Small intestine (tissue), 7 donors: ENCODE measurements at regions not wholly inside any gene's neighbourhood (a gene's known extent, or its start where the extent isn't known, plus 50 kb on each side); places are given as distances from the start of the nearest gene placed in this dataset.
A peak's percentile ranks its signal among the peaks of the same experiment; 100 is the strongest.

Source experiments
- DNase-seq, 2 donors: peaks; one replicate each; pipeline versions ENCODE4 v3.0.0 to v3.0.0-alpha.2; 2013
- FAIRE-seq: peaks from 2 replicates; lab custom pipeline; 2012; peaks lifted over from hg19 to GRCh38; lab: Jason Lieb, UNC
- H3K27ac ChIP-seq, 3 donors: one replicate each; pipeline ENCODE4 v1.5.1; 2013; ENCODE audit warnings: low read length in 2 of 3, mild to moderate bottlenecking in 2 of 3, control low read depth in 1 of 3, inconsistent platforms in 1 of 3, low read depth in 1 of 3, moderate library complexity in 1 of 3
- H3K27me3 ChIP-seq, 3 donors: one replicate each; pipeline ENCODE4 v1.6.1; 2013; ENCODE audit warnings: low read length in 3 of 3, inconsistent platforms in 1 of 3; ENCODE audit not compliant: control insufficient read depth in 3 of 3, insufficient read depth in 3 of 3
- H3K36me3 ChIP-seq, 3 donors: one replicate each; pipeline ENCODE4 v1.6.1; 2013; ENCODE audit warnings: low read length in 3 of 3, inconsistent platforms in 1 of 3, low read depth in 1 of 3, mild to moderate bottlenecking in 1 of 3, moderate library complexity in 1 of 3; ENCODE audit not compliant: control insufficient read depth in 3 of 3, insufficient read depth in 2 of 3
- H3K4me1 ChIP-seq, 3 donors: one replicate each; pipeline ENCODE4 v1.6.1; 2013; ENCODE audit warnings: low read length in 2 of 3, inconsistent platforms in 1 of 3, low read depth in 1 of 3, mild to moderate bottlenecking in 1 of 3, moderate library complexity in 1 of 3; ENCODE audit not compliant: control insufficient read depth in 3 of 3, insufficient read depth in 2 of 3
- H3K4me3 ChIP-seq, 3 donors: one replicate each; pipeline ENCODE4 v1.5.1; 2013; ENCODE audit warnings: low read length in 3 of 3, control low read depth in 1 of 3, inconsistent platforms in 1 of 3, low read depth in 1 of 3, mild to moderate bottlenecking in 1 of 3, moderate library complexity in 1 of 3
- H3K9me3 ChIP-seq, 2 donors: one replicate each; pipeline ENCODE4 v1.6.1; 2013; ENCODE audit warnings: low read depth in 1 of 2, low read length in 1 of 2; ENCODE audit not compliant: control insufficient read depth in 2 of 2, insufficient read depth in 1 of 2
- WGBS, 3 donors: extraction: QIAGEN DNeasy Blood & Tissue Kit; methylation state at CpG; one replicate each; pipeline ENCODE4 v1.1.7; 2013; 5-methylcytosine and 5-hydroxymethylcytosine counted together
- donor health status: healthy with polysubstance abuse.
- donor health status: control.
- donor health status: control.
- donor health status: Bipolar disorder and iron deficiency.
- donor health status: healthy.

- Histone ChIP-seq H3K27me3 (no peaks in the 10 kb centered on the region), H3K4me3 (no peak overlapping the region), H3K27ac (no peak overlapping the region), H3K4me1 (no peaks in the 10 kb centered on the region), H3K9me3 (peaks cover 0 to 5% of the 10 kb centered on the region in 2 donors), H3K36me3 (no peaks in the 10 kb centered on the region)
- no peak for DNase-seq
- no peak for FAIRE-seq
- 52 to 67% (median 57%) methylated on average over 3 of the region's 3 CpGs for WGBS, 3 donors
These were observed 968.2 kb upstream of the NR2F2 start for GRCh38 chr15:95362306-95362705.

DNA sequence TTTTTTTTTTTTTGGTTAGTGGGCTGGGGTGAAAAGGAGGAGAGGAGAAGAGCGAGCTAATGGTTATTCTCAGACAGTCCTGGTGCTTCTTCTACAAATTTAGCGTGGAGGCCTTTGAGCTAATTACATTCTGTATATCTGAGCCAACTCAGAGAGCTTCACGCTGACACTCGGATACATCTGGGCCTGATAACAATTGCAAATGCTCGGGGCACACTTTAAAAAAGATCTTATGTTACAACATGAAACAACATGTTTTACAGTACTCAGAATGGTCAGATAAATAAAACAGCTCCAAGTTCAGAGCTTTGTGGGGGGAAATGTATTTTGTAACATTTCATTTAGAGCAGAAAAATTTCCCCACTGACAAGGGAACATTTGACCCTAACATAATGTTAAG lies 966.9 kb upstream of the NR2F2 start:
- DNase-seq (no peak), FAIRE-seq (no peak)
- Histone ChIP-seq H3K36me3 (no peaks in the 10 kb centered on the region), H3K27me3 (no peaks in the 10 kb centered on the region), H3K9me3 (peaks cover 0 to 5% of the 10 kb centered on the region in 2 donors), H3K27ac (no peak overlapping the region), H3K4me3 (no peak overlapping the region), H3K4me1 (no peaks in the 10 kb centered on the region)
- WGBS, 3 donors: 49 to 62% (median 51%) methylated on average over 5 of the region's 5 CpGs

GRCh38 chr15:95365511-95366107 lies 964.9 kb upstream of the NR2F2 start:
- Histone ChIP-seq H3K4me3 (no peak overlapping the region), H3K27me3 (no peaks in the 10 kb centered on the region), H3K36me3 (no peaks in the 10 kb centered on the region), H3K9me3 (peaks cover 0 to 5% of the 10 kb centered on the region in 2 donors), H3K4me1 (no peaks in the 10 kb centered on the region), H3K27ac (peak overlapping the region in 1 of 3 donors; percentile 68)
- peak in 1 of 2 donors; percentile 13 for DNase-seq
- FAIRE-seq: no peak
- WGBS, 3 donors: 45 to 71% (median 62%) methylated on average over 12 of the region's 12 CpGs

DNA sequence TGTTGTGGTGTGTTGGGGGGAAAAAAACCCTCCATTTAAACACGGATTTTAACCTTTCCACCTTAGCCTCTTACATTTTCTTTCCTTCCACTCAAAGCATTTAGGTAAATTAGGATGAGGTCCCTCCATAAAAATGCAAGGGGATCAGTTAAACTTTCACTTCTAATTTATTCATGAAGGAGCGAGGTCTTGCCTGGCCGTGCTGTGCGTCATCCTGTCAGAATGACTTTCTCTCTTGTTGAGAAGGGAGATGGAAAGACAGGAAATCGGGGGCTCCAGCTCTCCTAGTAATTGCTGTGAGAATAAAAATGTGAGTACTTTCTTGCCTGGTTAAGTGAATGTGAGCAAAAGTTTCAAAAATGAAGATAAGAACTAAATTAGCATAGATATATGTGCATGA lies 962.3 kb upstream of the NR2F2 start:
- FAIRE-seq: no peak
- Histone ChIP-seq H3K4me3 (no peak overlapping the region), H3K27ac (no peak overlapping the region), H3K4me1 (no peaks in the 10 kb centered on the region), H3K9me3 (no peaks in the 10 kb centered on the region), H3K36me3 (no peaks in the 10 kb centered on the region), H3K27me3 (no peaks in the 10 kb centered on the region)
- WGBS, 3 donors: 55 to 64% (median 60%) methylated on average over 5 of the region's 5 CpGs
- DNase-seq: no peak

- Histone ChIP-seq H3K9me3 (no peaks in the 10 kb centered on the region), H3K36me3 (no peaks in the 10 kb centered on the region), H3K4me1 (no peaks in the 10 kb centered on the region), H3K27ac (no peak overlapping the region), H3K4me3 (no peak overlapping the region), H3K27me3 (no peaks in the 10 kb centered on the region)
- no peak for DNase-seq
- no peak for FAIRE-seq
- WGBS, 3 donors: 88 to 90% (median 88%) methylated on average over 7 of the region's 7 CpGs
These were observed 961.5 kb upstream of the NR2F2 start for GRCh38 chr15:95368755-95369601.

DNA sequence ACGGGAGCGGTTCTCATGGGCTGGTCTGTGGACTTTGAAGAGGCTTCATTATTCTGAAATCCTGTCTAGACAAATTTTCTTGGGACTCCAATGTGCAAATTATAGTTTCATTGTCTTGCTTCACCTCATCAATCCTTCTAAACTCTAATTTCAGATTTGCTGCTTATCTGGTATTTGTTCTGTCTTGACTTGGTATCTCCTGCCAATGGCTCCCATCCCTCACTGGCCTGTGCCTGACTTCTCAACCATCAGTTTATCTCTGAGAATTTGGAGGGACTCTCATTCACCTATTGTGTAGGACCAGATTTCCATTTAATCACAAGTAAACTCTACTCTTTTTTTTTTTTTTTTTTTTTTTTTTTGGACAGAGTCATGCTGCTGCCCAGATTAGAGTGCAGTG lies 960.2 kb upstream of the NR2F2 start:
- no peak for FAIRE-seq
- WGBS, 3 donors: 81 to 95% (median 94%) methylated on average over 2 of the region's 2 CpGs
- no peak overlapping the region for H3K4me3 ChIP-seq
- H3K36me3 ChIP-seq: no peaks in the 10 kb centered on the region
- no peaks in the 10 kb centered on the region for H3K9me3 ChIP-seq
- no peaks in the 10 kb centered on the region for H3K27me3 ChIP-seq
- no peak overlapping the region for H3K27ac ChIP-seq
- H3K4me1 ChIP-seq: no peaks in the 10 kb centered on the region
- DNase-seq: no peak

DNA sequence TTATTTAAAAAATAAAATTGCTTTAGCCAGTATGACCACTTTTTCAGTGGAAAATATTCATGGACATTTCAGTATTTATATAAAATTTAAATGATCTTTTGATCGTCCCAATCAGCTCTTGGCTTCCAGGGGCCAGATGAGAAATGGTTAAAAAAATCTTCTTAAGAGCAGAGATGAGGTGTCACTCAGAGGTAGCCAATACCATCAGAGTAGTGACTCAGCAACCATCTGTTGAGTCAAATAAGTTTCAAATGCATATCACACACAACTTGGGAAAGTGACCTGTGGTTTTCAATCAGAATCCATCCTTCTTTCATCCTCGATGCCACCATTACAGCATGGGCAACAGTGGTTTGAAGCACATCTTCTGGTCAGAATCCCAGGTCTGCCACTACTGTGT lies 958.8 kb upstream of the NR2F2 start:
- H3K4me3 ChIP-seq: no peak overlapping the region
- no peaks in the 10 kb centered on the region for H3K36me3 ChIP-seq
- H3K9me3 ChIP-seq: no peaks in the 10 kb centered on the region
- no peak overlapping the region for H3K27ac ChIP-seq
- H3K4me1 ChIP-seq: no peaks in the 10 kb centered on the region
- DNase-seq: no peak
- 64 to 86% (median 67%) methylated on average over 2 of the region's 2 CpGs for whole genome bisulfite sequencing, 3 donors
- no peaks in the 10 kb centered on the region for H3K27me3 ChIP-seq
- FAIRE-seq: no peak

DNA sequence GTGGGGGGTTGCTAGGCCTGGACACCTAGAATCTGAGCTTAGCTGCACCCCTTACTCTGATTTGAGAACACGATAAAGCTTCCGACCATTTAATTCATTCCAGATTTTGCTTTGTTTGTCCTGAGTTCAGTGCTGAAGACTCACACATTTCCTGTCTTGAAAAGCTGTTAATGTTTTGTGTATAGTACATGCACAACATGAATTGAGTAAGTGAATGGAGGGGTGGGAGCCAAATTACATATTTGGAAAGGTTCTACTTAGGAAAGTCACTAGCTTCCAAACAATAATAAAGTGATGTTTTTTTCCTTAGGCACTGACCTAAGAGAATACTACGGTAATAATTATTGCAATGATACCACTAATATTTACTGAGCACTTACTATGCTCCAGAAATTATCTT lies 955.2 kb upstream of the NR2F2 start:
- no peaks in the 10 kb centered on the region for H3K9me3 ChIP-seq
- H3K27ac ChIP-seq: no peak overlapping the region
- H3K27me3 ChIP-seq: no peaks in the 10 kb centered on the region
- WGBS, 3 donors: 73 to 92% (median 87%) methylated on average over 3 of the region's 3 CpGs
- no peaks in the 10 kb centered on the region for H3K36me3 ChIP-seq
- no peak for FAIRE-seq
- DNase-seq: no peak
- no peaks in the 10 kb centered on the region for H3K4me1 ChIP-seq
- H3K4me3 ChIP-seq: no peak overlapping the region
